ENCODE measurements at regions not wholly inside any gene's neighbourhood (a gene's known extent, or its start where the extent isn't known, plus 50 kb on each side); places are given as distances from the start of the nearest gene placed in this dataset.

GRCh38 chr2:6443061-6443823 is 422.5 kb downstream of the CMPK2 start:
- no peaks in the 10 kb centered on the region for H3F3A ChIP-seq (replicated peaks; ENCODE audit: insufficient read depth)
- no peaks in the 10 kb centered on the region for H3K27me3 ChIP-seq (ENCODE audit: insufficient read depth)
- no peak overlapping the region for H3K4me2 ChIP-seq
- ChIA-PET POLR2A (no interaction called here), CTCF (interaction anchor here (1.1 kb wide), 1 partner anchor 14 kb away, joined by 4 read pairs; no protein-coding TSS in a partner anchor)
- H3K4me1 ChIP-seq (ENCODE audit: control insufficient read depth in 1 of 2, insufficient read depth in 2 of 2, low read depth in 1 of 2, low read length in 1 of 2): no peaks in the 10 kb centered on the region; a peak in 1 of 4 replicates
- 43% methylated on average over 4 of the region's 4 CpGs for WGBS (ENCODE audit: low lambda C conversion rate)
- H3K9me3 ChIP-seq: no peaks in the 10 kb centered on the region
- TF ChIP-seq USF1 (IDR thresholded peaks at IDR 0.05; ENCODE audit: borderline replicate concordance, low read depth) (no peak), TCF12 (IDR thresholded peaks at IDR 0.05) (no peak), MEF2A (IDR thresholded peaks at IDR 0.05; ENCODE audit: borderline replicate concordance, low read depth) (no peak), IRF3 (IDR thresholded peaks at IDR 0.05; ENCODE audit: low read depth, low read length) (no peak), GATA2 (CRISPR knock-in tag; IDR thresholded peaks at IDR 0.05) (no peak), TEAD4 (IDR thresholded peaks at IDR 0.05; ENCODE audit: borderline replicate concordance, insufficient read depth) (no peak), CHD2 (IDR thresholded peaks at IDR 0.05; ENCODE audit: low read length, partially characterized antibody) (no peak), MXI1 (IDR thresholded peaks at IDR 0.05; ENCODE audit: low read depth, low read length) (no peak), FOXJ3 (CRISPR knock-in tag; IDR thresholded peaks at IDR 0.05) (no peak), MAX (IDR thresholded peaks at IDR 0.05; ENCODE audit: low read depth) (no peak), REST (IDR thresholded peaks at IDR 0.05; ENCODE audit: low read depth, low read length) (no peak), RAD21 (IDR thresholded peaks at IDR 0.05; ENCODE audit: low read length) (no peak)
- no peaks in the 10 kb centered on the region for H3K79me2 ChIP-seq (ENCODE audit: insufficient read depth)
- H3K36me3 ChIP-seq (replicated peaks in 1 of 2; ENCODE audit: control insufficient read depth in 1 of 2, insufficient read depth in 2 of 2, low read length in 1 of 2): no peaks in the 10 kb centered on the region
- H3K9ac ChIP-seq: no peak overlapping the region
- H2AFZ ChIP-seq (ENCODE audit: low read depth): no peak overlapping the region
- no peaks in the 10 kb centered on the region; the same call in 1 of the 2 replicates for H3K9me2 ChIP-seq
- H4K20me1 ChIP-seq (ENCODE audit: insufficient read depth): no peaks in the 10 kb centered on the region
- no peak overlapping the region for H3K4me3 ChIP-seq (ENCODE audit: low read depth in 2 of 2, low read length in 1 of 2)
- no peak overlapping the region for H3K27ac ChIP-seq (ENCODE audit: low read depth in 2 of 2, low read length in 1 of 2)
- no peak for DNase-seq

All from SK-N-SH (cell line).